NCI-H82 (cell line): ENCODE measurements at regions not wholly inside any gene's neighbourhood (a gene's known extent, or its start where the extent isn't known, plus 50 kb on each side); places are given as distances from the start of the nearest gene placed in this dataset.
"Not testable (repeated sequence)": the region's sequence is repeated elsewhere in the genome, so short reads cannot be mapped to it uniquely, and the experiment has no call there.

Experiments used
- DNase-seq: peaks from one replicate; lab custom pipeline; 2025; lab: John Stamatoyannopoulos, UW

- DNase-seq, result no peak
These were observed 307.2 kb upstream of the CNTN3 start for GRCh38 chr3:74921676-74922075.

- no peak for DNase-seq
These were observed 306.4 kb upstream of the CNTN3 start for GRCh38 chr3:74920721-74921350.

- DNase-seq, result no peak
These were observed 302.2 kb upstream of the CNTN3 start for GRCh38 chr3:74916696-74917095.

GRCh38 chr3:74906181-74906580 is 291.7 kb upstream of the CNTN3 start:
- no peak for DNase-seq

GRCh38 chr3:74905478-74905877 is 291.0 kb upstream of the CNTN3 start:
- DNase-seq, result no peak

- no peak for DNase-seq
These were observed 290.2 kb upstream of the CNTN3 start for GRCh38 chr3:74904646-74905045.

- not testable (repeated sequence) for DNase-seq
These were observed 285.5 kb upstream of the CNTN3 start for GRCh38 chr3:74899796-74900516.

- peak; percentile 42 for DNase-seq
These were observed 282.5 kb upstream of the CNTN3 start for GRCh38 chr3:74897006-74897405.

- no peak for DNase-seq
These were observed 276.9 kb upstream of the CNTN3 start for GRCh38 chr3:74891312-74891711.

- DNase-seq, result peak; percentile 35
These were observed 269.2 kb upstream of the CNTN3 start for GRCh38 chr3:74883690-74884089.

GRCh38 chr3:74883222-74883621 is 268.8 kb upstream of the CNTN3 start:
- DNase-seq, result no peak

- no peak for DNase-seq
These were observed 265.8 kb upstream of the CNTN3 start for GRCh38 chr3:74880237-74880636.

- no peak for DNase-seq
These were observed 252.0 kb upstream of the CNTN3 start for GRCh38 chr3:74866357-74867030.

- DNase-seq, result no peak
These were observed 248.0 kb upstream of the CNTN3 start for GRCh38 chr3:74862476-74862875.

- no peak for DNase-seq
These were observed 246.8 kb upstream of the CNTN3 start for GRCh38 chr3:74861211-74861610.

GRCh38 chr3:74858086-74858485 is 243.6 kb upstream of the CNTN3 start:
- DNase-seq, result no peak

- no peak for DNase-seq
These were observed 235.9 kb upstream of the CNTN3 start for GRCh38 chr3:74850381-74850780.

GRCh38 chr3:74847093-74847492 is 232.6 kb upstream of the CNTN3 start:
- no peak for DNase-seq

- no peak for DNase-seq
These were observed 230.6 kb upstream of the CNTN3 start for GRCh38 chr3:74845081-74845480.

- no peak for DNase-seq
These were observed 230.0 kb upstream of the CNTN3 start for GRCh38 chr3:74844428-74844827.

- DNase-seq, result no peak
These were observed 228.2 kb upstream of the CNTN3 start for GRCh38 chr3:74842649-74843048.

GRCh38 chr3:74842141-74842540 is 227.7 kb upstream of the CNTN3 start:
- peak; percentile 6 for DNase-seq

GRCh38 chr3:74839566-74839965 is 225.1 kb upstream of the CNTN3 start:
- DNase-seq, result peak; percentile 88
